Peyer's patch (tissue), 4 donors: ENCODE measurements at regions not wholly inside any gene's neighbourhood (a gene's known extent, or its start where the extent isn't known, plus 50 kb on each side); places are given as distances from the start of the nearest gene placed in this dataset.

Experiments used
- POLR2A ChIP-seq, 2 donors: fragments of 450-650 bp; IDR thresholded peaks; one replicate each; pipeline ENCODE4 v1.5.1; 2017; ENCODE audit warnings: antibody characterized with exemption in 2 of 2, mild to moderate bottlenecking in 2 of 2, moderate library complexity in 2 of 2
- TF ChIP-seq, protein P1 (sequence below), 6 experiments: fragments of 450-650 bp in 4 of 6; fragments of 200-600 bp in 2 of 6; sonication (generic) in 1 of 6; IDR thresholded peaks; one replicate each; pipeline ENCODE4 v1.5.1; 2017 to 2019; ENCODE audit warnings: antibody characterized with exemption in 6 of 6, mild to moderate bottlenecking in 3 of 6, moderate library complexity in 1 of 6

DNA sequence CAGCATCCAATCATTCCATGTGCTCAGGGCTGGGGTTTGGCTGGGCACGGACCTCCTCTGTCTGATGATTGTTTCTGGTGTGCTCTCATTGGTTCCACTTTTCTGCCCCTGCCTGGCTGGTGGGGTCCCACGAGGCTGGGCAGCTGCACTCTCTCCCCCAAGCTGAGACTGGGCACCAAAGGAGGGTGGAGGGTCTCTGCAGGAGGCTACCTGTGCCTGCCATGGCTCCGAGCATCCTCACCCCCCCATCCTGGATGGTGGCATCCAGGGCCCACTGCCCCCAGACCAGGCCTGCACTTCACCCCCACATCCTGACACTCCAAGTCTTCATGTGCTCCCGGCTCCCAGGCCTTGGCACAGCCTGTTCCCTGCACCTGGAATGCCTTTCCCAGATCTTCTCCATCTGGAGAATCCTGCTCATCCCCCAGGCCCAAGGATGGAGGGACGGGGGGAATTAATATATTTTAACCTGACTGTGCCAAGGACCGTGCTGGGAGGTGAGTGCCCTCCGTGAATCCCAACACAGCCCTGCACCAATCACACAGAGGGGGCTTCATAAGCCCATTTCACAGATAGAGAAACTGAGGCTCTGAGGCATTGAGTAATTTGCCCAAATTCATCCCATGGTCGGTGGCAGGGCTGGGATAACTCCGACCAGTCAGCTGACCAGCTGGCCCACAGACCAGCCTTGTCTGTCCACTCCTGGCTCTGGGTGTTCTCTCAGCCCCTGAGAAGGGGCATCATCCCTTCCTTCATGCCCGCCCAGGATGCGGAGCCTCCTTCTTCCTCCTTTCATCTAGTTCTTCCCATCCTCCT is 403.4 kb downstream of the MATN1 start:
- TF ChIP-seq, protein P1, sequence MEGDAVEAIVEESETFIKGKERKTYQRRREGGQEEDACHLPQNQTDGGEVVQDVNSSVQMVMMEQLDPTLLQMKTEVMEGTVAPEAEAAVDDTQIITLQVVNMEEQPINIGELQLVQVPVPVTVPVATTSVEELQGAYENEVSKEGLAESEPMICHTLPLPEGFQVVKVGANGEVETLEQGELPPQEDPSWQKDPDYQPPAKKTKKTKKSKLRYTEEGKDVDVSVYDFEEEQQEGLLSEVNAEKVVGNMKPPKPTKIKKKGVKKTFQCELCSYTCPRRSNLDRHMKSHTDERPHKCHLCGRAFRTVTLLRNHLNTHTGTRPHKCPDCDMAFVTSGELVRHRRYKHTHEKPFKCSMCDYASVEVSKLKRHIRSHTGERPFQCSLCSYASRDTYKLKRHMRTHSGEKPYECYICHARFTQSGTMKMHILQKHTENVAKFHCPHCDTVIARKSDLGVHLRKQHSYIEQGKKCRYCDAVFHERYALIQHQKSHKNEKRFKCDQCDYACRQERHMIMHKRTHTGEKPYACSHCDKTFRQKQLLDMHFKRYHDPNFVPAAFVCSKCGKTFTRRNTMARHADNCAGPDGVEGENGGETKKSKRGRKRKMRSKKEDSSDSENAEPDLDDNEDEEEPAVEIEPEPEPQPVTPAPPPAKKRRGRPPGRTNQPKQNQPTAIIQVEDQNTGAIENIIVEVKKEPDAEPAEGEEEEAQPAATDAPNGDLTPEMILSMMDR (IDR thresholded peaks at IDR 0.05) = no peak
- TF ChIP-seq POLR2A (IDR thresholded peaks at IDR 0.05) = no peak
